HFF-Myc (cell line): ENCODE measurements at regions not wholly inside any gene's neighbourhood (a gene's known extent, or its start where the extent isn't known, plus 50 kb on each side); places are given as distances from the start of the nearest gene placed in this dataset.
"Not testable (repeated sequence)": the region's sequence is repeated elsewhere in the genome, so short reads cannot be mapped to it uniquely, and the experiment has no call there.

Experiments used
- DNase-seq: peaks from one replicate; pipeline ENCODE4 v3.0.0-alpha.2; 2011; ENCODE audit warnings: low read depth; ENCODE audit errors: extremely low read depth
- H3K4me3 ChIP-seq: replicated peaks from 2 replicates; pipeline ENCODE4 v1.5.1; 2011; ENCODE audit warnings: low read depth, mild to moderate bottlenecking, control low read depth, low read length
- CTCF ChIP-seq: IDR thresholded peaks from 2 replicates; pipeline ENCODE4 v1.5.1; 2012; ENCODE audit warnings: mild to moderate bottlenecking, low read depth, low read length, control low read depth; ENCODE audit errors: missing control alignments

GRCh38 chr7:91352091-91352490, 87.9 kb downstream of the FZD1 start:
- no peak for TF ChIP-seq CTCF
- no peak for DNase-seq
- no peak overlapping the region for H3K4me3 ChIP-seq

DNA sequence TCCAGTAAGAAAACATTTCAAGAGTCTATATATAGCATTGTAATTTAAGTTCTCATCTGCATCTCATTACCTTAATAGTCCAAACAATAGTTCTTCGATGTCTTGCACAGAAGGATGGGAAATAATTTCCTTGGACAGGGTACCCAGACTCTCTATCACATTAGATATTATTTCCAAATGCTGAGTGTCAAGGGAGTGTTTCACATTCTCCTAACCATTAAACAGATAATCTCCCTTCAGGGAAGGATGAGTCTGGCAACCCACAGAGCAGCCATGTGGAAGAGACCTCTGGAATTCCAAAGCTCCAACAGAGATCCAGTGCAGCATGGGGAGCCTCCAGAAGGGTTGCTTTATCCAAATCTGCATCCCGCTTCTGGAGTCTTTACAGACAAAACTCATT, 89.6 kb downstream of the FZD1 start:
- TF ChIP-seq CTCF: no peak

GRCh38 chr7:91355695-91356435, 91.6 kb downstream of the FZD1 start:
- no peak for TF ChIP-seq CTCF
- no peak for DNase-seq
- no peak overlapping the region for H3K4me3 ChIP-seq

More for the DNA sequence above, 89.6 kb downstream of the FZD1 start:
- H3K4me3 ChIP-seq: no peak overlapping the region
- no peak for DNase-seq

GRCh38 chr7:91356915-91357314, 92.7 kb downstream of the FZD1 start:
- no peak for TF ChIP-seq CTCF
- no peak overlapping the region for H3K4me3 ChIP-seq
- DNase-seq: no peak

- H3K4me3 ChIP-seq: no peak overlapping the region
- TF ChIP-seq CTCF: no peak
- no peak for DNase-seq
Measured at GRCh38 chr7:91357379-91357778, 93.1 kb downstream of the FZD1 start.

DNA sequence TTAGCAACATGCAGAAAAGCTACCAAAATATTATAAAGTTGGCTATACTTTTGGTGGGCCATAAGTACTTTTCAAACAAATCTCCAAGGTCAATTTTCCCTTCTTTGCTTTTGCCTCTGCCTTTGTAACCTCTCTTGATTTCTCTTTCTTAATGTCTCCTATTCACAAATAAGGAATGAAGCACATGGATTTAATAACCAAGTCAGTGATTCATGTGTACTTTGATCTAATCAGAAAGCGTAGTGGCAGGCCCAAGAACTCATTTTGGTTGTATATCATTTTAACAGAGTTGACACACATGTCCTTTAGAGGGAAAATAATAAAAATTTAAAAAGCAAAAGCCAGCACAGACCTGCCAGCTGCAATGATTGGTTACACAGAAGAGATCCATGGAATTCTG, 93.7 kb downstream of the FZD1 start:
- H3K4me3 ChIP-seq: no peak overlapping the region
- no peak for DNase-seq
- TF ChIP-seq CTCF: no peak

- no peak for DNase-seq
- H3K4me3 ChIP-seq: no peak overlapping the region
- no peak for TF ChIP-seq CTCF
Measured at GRCh38 chr7:91358303-91358702, 94.1 kb downstream of the FZD1 start.

- not testable (repeated sequence) for H3K4me3 ChIP-seq, DNase-seq
Measured at GRCh38 chr7:91365097-91365496, 100.9 kb downstream of the FZD1 start.
